ENCODE measurements at regions not wholly inside any gene's neighbourhood (a gene's known extent, or its start where the extent isn't known, plus 50 kb on each side); places are given as distances from the start of the nearest gene placed in this dataset.

- peaks cover 0 to 3% (median 0%) of the 10 kb centered on the region in 5 experiments for H3K9me3 ChIP-seq (ENCODE audit: control extremely low read depth in 1 of 5, control insufficient read depth in 4 of 5, insufficient read depth in 2 of 5, low read depth in 1 of 5, low read length in 4 of 5)
- no peaks in the 10 kb centered on the region for H3K27me3 ChIP-seq (replicated peaks in 2 of 5; ENCODE audit: control insufficient read depth in 4 of 5, insufficient read depth in 5 of 5, low read length in 4 of 5)
- CTCF ChIA-PET, result no interaction called here
- H3K4me1 ChIP-seq (ENCODE audit: control extremely low read depth in 1 of 4, control insufficient read depth in 4 of 4, insufficient read depth in 4 of 4, low read length in 3 of 4), result no peaks in the 10 kb centered on the region
- no peak overlapping the region for H3K27ac ChIP-seq (ENCODE audit: insufficient read depth in 1 of 2, low read depth in 1 of 2, low read length in 2 of 2, poor library complexity in 1 of 2, severe bottlenecking in 2 of 2)
- WGBS (ENCODE audit: insufficient coverage), result 100% methylated on average over 2 of the region's 3 CpGs
- H3K36me3 ChIP-seq (ENCODE audit: control insufficient read depth in 4 of 4, insufficient read depth in 4 of 4, low read length in 3 of 4), result no peaks in the 10 kb centered on the region
- no peak overlapping the region for H3K4me3 ChIP-seq (ENCODE audit: control insufficient read depth in 1 of 7, extremely low read depth in 1 of 7, insufficient read depth in 4 of 7, low read depth in 2 of 7, low read length in 6 of 7)
- no peak for DNase-seq
- POLR2A ChIA-PET, result no interaction called here
These were observed 842.1 kb downstream of the AACS start for GRCh38 chr12:125907351-125907750.

- WGBS (ENCODE audit: insufficient coverage), result 84% methylated on average over 11 of the region's 12 CpGs
- no peak overlapping the region for H3K27ac ChIP-seq (ENCODE audit: insufficient read depth in 1 of 2, low read depth in 1 of 2, low read length in 2 of 2, poor library complexity in 1 of 2, severe bottlenecking in 2 of 2)
- CTCF ChIA-PET, result no interaction called here
These were observed 854.7 kb downstream of the AACS start for GRCh38 chr12:125919856-125920470.

GRCh38 chr12:125922330-125922729, 857.1 kb downstream of the AACS start:
- ChIA-PET CTCF (no interaction called here), POLR2A (no interaction called here)
- DNase-seq, result no peak
- H3K4me1 ChIP-seq (ENCODE audit: control extremely low read depth in 1 of 4, control insufficient read depth in 4 of 4, insufficient read depth in 4 of 4, low read length in 3 of 4), result no peaks in the 10 kb centered on the region
- no peaks in the 10 kb centered on the region for H3K27me3 ChIP-seq (replicated peaks in 2 of 5; ENCODE audit: control insufficient read depth in 4 of 5, insufficient read depth in 5 of 5, low read length in 4 of 5)
- WGBS (ENCODE audit: insufficient coverage), result 100% methylated on average over 2 of the region's 5 CpGs
- no peak overlapping the region for H3K27ac ChIP-seq (ENCODE audit: insufficient read depth in 1 of 2, low read depth in 1 of 2, low read length in 2 of 2, poor library complexity in 1 of 2, severe bottlenecking in 2 of 2)
- H3K4me3 ChIP-seq (ENCODE audit: control insufficient read depth in 1 of 7, extremely low read depth in 1 of 7, insufficient read depth in 4 of 7, low read depth in 2 of 7, low read length in 6 of 7), result no peak overlapping the region
- no peaks in the 10 kb centered on the region for H3K9me3 ChIP-seq (ENCODE audit: control extremely low read depth in 1 of 5, control insufficient read depth in 4 of 5, insufficient read depth in 2 of 5, low read depth in 1 of 5, low read length in 4 of 5)
- no peaks in the 10 kb centered on the region for H3K36me3 ChIP-seq (ENCODE audit: control insufficient read depth in 4 of 4, insufficient read depth in 4 of 4, low read length in 3 of 4)

More at GRCh38 chr12:125919856-125920470, 854.7 kb downstream of the AACS start:
- no peaks in the 10 kb centered on the region for H3K27me3 ChIP-seq (replicated peaks in 2 of 5; ENCODE audit: control insufficient read depth in 4 of 5, insufficient read depth in 5 of 5, low read length in 4 of 5)
- no peaks in the 10 kb centered on the region for H3K36me3 ChIP-seq (ENCODE audit: control insufficient read depth in 4 of 4, insufficient read depth in 4 of 4, low read length in 3 of 4)
- DNase-seq, result no peak
- no peaks in the 10 kb centered on the region for H3K9me3 ChIP-seq (ENCODE audit: control extremely low read depth in 1 of 5, control insufficient read depth in 4 of 5, insufficient read depth in 2 of 5, low read depth in 1 of 5, low read length in 4 of 5)
- H3K4me1 ChIP-seq (ENCODE audit: control extremely low read depth in 1 of 4, control insufficient read depth in 4 of 4, insufficient read depth in 4 of 4, low read length in 3 of 4), result no peaks in the 10 kb centered on the region
- POLR2A ChIA-PET, result no interaction called here
- no peak overlapping the region for H3K4me3 ChIP-seq (ENCODE audit: control insufficient read depth in 1 of 7, extremely low read depth in 1 of 7, insufficient read depth in 4 of 7, low read depth in 2 of 7, low read length in 6 of 7)

- ChIA-PET POLR2A (no interaction called here), CTCF (no interaction called here)
- no peak overlapping the region for H3K27ac ChIP-seq (ENCODE audit: insufficient read depth in 1 of 2, low read depth in 1 of 2, low read length in 2 of 2, poor library complexity in 1 of 2, severe bottlenecking in 2 of 2)
- H3K4me3 ChIP-seq (ENCODE audit: control insufficient read depth in 1 of 7, extremely low read depth in 1 of 7, insufficient read depth in 4 of 7, low read depth in 2 of 7, low read length in 6 of 7), result no peak overlapping the region
- no peaks in the 10 kb centered on the region for H3K4me1 ChIP-seq (ENCODE audit: control extremely low read depth in 1 of 4, control insufficient read depth in 4 of 4, insufficient read depth in 4 of 4, low read length in 3 of 4)
- no peaks in the 10 kb centered on the region for H3K9me3 ChIP-seq (ENCODE audit: control extremely low read depth in 1 of 5, control insufficient read depth in 4 of 5, insufficient read depth in 2 of 5, low read depth in 1 of 5, low read length in 4 of 5)
- 100% methylated on average over 1 of the region's 1 CpG for WGBS (ENCODE audit: insufficient coverage)
- H3K36me3 ChIP-seq (ENCODE audit: control insufficient read depth in 4 of 4, insufficient read depth in 4 of 4, low read length in 3 of 4), result no peaks in the 10 kb centered on the region
- no peaks in the 10 kb centered on the region for H3K27me3 ChIP-seq (replicated peaks in 2 of 5; ENCODE audit: control insufficient read depth in 4 of 5, insufficient read depth in 5 of 5, low read length in 4 of 5)
- no peak for DNase-seq
These were observed 871.3 kb downstream of the AACS start for GRCh38 chr12:125936502-125936901.

GRCh38 chr12:125944446-125944845, 879.2 kb downstream of the AACS start:
- WGBS (ENCODE audit: insufficient coverage), result 83% methylated on average over 1 of the region's 2 CpGs
- POLR2A ChIA-PET, result no interaction called here

GRCh38 chr12:125949471-125949870, 884.2 kb downstream of the AACS start:
- no peaks in the 10 kb centered on the region for H3K36me3 ChIP-seq (ENCODE audit: control insufficient read depth in 4 of 4, insufficient read depth in 4 of 4, low read length in 3 of 4)
- no peaks in the 10 kb centered on the region for H3K4me1 ChIP-seq (ENCODE audit: control extremely low read depth in 1 of 4, control insufficient read depth in 4 of 4, insufficient read depth in 4 of 4, low read length in 3 of 4)
- no peak overlapping the region for H3K27ac ChIP-seq (ENCODE audit: insufficient read depth in 1 of 2, low read depth in 1 of 2, low read length in 2 of 2, poor library complexity in 1 of 2, severe bottlenecking in 2 of 2)
- ChIA-PET CTCF (no interaction called here), POLR2A (no interaction called here)
- peaks cover 0 to 3% (median 0%) of the 10 kb centered on the region in 5 experiments for H3K27me3 ChIP-seq (replicated peaks in 2 of 5; ENCODE audit: control insufficient read depth in 4 of 5, insufficient read depth in 5 of 5, low read length in 4 of 5)
- H3K4me3 ChIP-seq (ENCODE audit: control insufficient read depth in 1 of 7, extremely low read depth in 1 of 7, insufficient read depth in 4 of 7, low read depth in 2 of 7, low read length in 6 of 7), result no peak overlapping the region
- WGBS (ENCODE audit: insufficient coverage), result no CpG with 5 or more reads among the region's 7 CpGs
- no peaks in the 10 kb centered on the region for H3K9me3 ChIP-seq (ENCODE audit: control extremely low read depth in 1 of 5, control insufficient read depth in 4 of 5, insufficient read depth in 2 of 5, low read depth in 1 of 5, low read length in 4 of 5)
- no peak for DNase-seq

More at GRCh38 chr12:125944446-125944845, 879.2 kb downstream of the AACS start:
- H3K36me3 ChIP-seq (ENCODE audit: control insufficient read depth in 4 of 4, insufficient read depth in 4 of 4, low read length in 3 of 4), result no peaks in the 10 kb centered on the region
- no peaks in the 10 kb centered on the region for H3K9me3 ChIP-seq (ENCODE audit: control extremely low read depth in 1 of 5, control insufficient read depth in 4 of 5, insufficient read depth in 2 of 5, low read depth in 1 of 5, low read length in 4 of 5)
- H3K27me3 ChIP-seq (replicated peaks in 2 of 5; ENCODE audit: control insufficient read depth in 4 of 5, insufficient read depth in 5 of 5, low read length in 4 of 5), result peaks cover 0 to 3% (median 0%) of the 10 kb centered on the region in 5 experiments
- no peak for DNase-seq
- H3K27ac ChIP-seq (ENCODE audit: insufficient read depth in 1 of 2, low read depth in 1 of 2, low read length in 2 of 2, poor library complexity in 1 of 2, severe bottlenecking in 2 of 2), result no peak overlapping the region
- CTCF ChIA-PET, result no interaction called here
- H3K4me1 ChIP-seq (ENCODE audit: control extremely low read depth in 1 of 4, control insufficient read depth in 4 of 4, insufficient read depth in 4 of 4, low read length in 3 of 4), result no peaks in the 10 kb centered on the region
- H3K4me3 ChIP-seq (ENCODE audit: control insufficient read depth in 1 of 7, extremely low read depth in 1 of 7, insufficient read depth in 4 of 7, low read depth in 2 of 7, low read length in 6 of 7), result no peak overlapping the region

GRCh38 chr12:125954362-125954761, 889.1 kb downstream of the AACS start:
- no peaks in the 10 kb centered on the region for H3K4me1 ChIP-seq (ENCODE audit: control extremely low read depth in 1 of 4, control insufficient read depth in 4 of 4, insufficient read depth in 4 of 4, low read length in 3 of 4)
- H3K4me3 ChIP-seq (ENCODE audit: control insufficient read depth in 1 of 7, extremely low read depth in 1 of 7, insufficient read depth in 4 of 7, low read depth in 2 of 7, low read length in 6 of 7), result no peak overlapping the region
- WGBS (ENCODE audit: insufficient coverage), result 82% methylated on average over 3 of the region's 4 CpGs
- CTCF ChIA-PET, result no interaction called here
- H3K27me3 ChIP-seq (replicated peaks in 2 of 5; ENCODE audit: control insufficient read depth in 4 of 5, insufficient read depth in 5 of 5, low read length in 4 of 5), result no peaks in the 10 kb centered on the region
- POLR2A ChIA-PET, result no interaction called here
- H3K36me3 ChIP-seq (ENCODE audit: control insufficient read depth in 4 of 4, insufficient read depth in 4 of 4, low read length in 3 of 4), result no peaks in the 10 kb centered on the region
- peaks cover 0 to 4% (median 0%) of the 10 kb centered on the region in 5 experiments for H3K9me3 ChIP-seq (ENCODE audit: control extremely low read depth in 1 of 5, control insufficient read depth in 4 of 5, insufficient read depth in 2 of 5, low read depth in 1 of 5, low read length in 4 of 5)
- DNase-seq, result no peak
- no peak overlapping the region for H3K27ac ChIP-seq (ENCODE audit: insufficient read depth in 1 of 2, low read depth in 1 of 2, low read length in 2 of 2, poor library complexity in 1 of 2, severe bottlenecking in 2 of 2)

Data from common myeloid progenitor, CD34-positive (primary cell).